Testis (tissue), 2 donors: ENCODE measurements at regions not wholly inside any gene's neighbourhood (a gene's known extent, or its start where the extent isn't known, plus 50 kb on each side); places are given as distances from the start of the nearest gene placed in this dataset.
A peak's percentile ranks its signal among the peaks of the same experiment; 100 is the strongest.

Experiments
- DNase-seq: peaks from one replicate; pipeline ENCODE4 v3.0.0-alpha.2; 2019
- H3K27ac ChIP-seq, 2 donors: fragments of 200-600 bp; sonication (generic); one replicate each; pipeline ENCODE4 v1.5.1; 2019
- H3K27me3 ChIP-seq: fragments of 200-600 bp; sonication (generic); one replicate; pipeline ENCODE4 v1.5.1; 2019
- H3K36me3 ChIP-seq: fragments of 200-600 bp; sonication (generic); one replicate; pipeline ENCODE4 v1.5.1; 2017; ENCODE audit warnings: low read depth; ENCODE audit errors: missing control alignments
- H3K4me1 ChIP-seq: fragments of 200-600 bp; sonication (generic); one replicate; pipeline ENCODE4 v1.5.1; 2019
- H3K4me3 ChIP-seq, 2 donors: fragments of 200-600 bp; sonication (generic); one replicate each; pipeline ENCODE4 v1.5.1; 2017 to 2019
- H3K9me3 ChIP-seq: fragments of 200-600 bp; sonication (generic); one replicate; pipeline ENCODE4 v1.5.1; 2017
- CTCF ChIP-seq, 3 experiments: fragments of 450-650 bp in 2 of 3; fragments of 200-600 bp in 1 of 3; sonication (generic) in 1 of 3; IDR thresholded peaks; one replicate each; pipeline ENCODE4 v1.5.1; 2016 to 2019; ENCODE audit warnings: antibody characterized with exemption in 3 of 3, mild to moderate bottlenecking in 2 of 3, moderate library complexity in 1 of 3
- POLR2A ChIP-seq: fragments of 450-650 bp; IDR thresholded peaks from one replicate; pipeline ENCODE4 v1.6.1; 2017; ENCODE audit warnings: antibody characterized with exemption, mild to moderate bottlenecking, moderate library complexity
- WGBS, 2 donors: methylation state at CpG; one replicate each; pipeline ENCODE4 v1.1.5; 2018; 5-methylcytosine and 5-hydroxymethylcytosine counted together
- intact Hi-C: fragments of 100-400 bp; cut with DNase I; formaldehyde crosslinking; loops from one replicate; pipeline ENCODE4 v1.15.1; 2023; ENCODE audit warnings: low total_unique reads

- H3K9me3 ChIP-seq: no peaks in the 10 kb centered on the region
- no peak overlapping the region for H3K4me3 ChIP-seq
- H3K27ac ChIP-seq: no peak overlapping the region
- 47 to 48% methylated on average over 7 of the region's 7 CpGs for WGBS, 2 donors
- no peaks in the 10 kb centered on the region for H3K27me3 ChIP-seq
- no peaks in the 10 kb centered on the region for H3K36me3 ChIP-seq
- no peaks in the 10 kb centered on the region for H3K4me1 ChIP-seq
- intact Hi-C loops: no loop called here
- DNase-seq: peak; percentile 67
- TF ChIP-seq POLR2A: no peak
- TF ChIP-seq CTCF (IDR thresholded peaks at IDR 0.05): peak in 1 of 3 experiments; percentile 26
These were observed 308.2 kb downstream of the EN1 start for GRCh38 chr2:118539290-118539689.

DNA sequence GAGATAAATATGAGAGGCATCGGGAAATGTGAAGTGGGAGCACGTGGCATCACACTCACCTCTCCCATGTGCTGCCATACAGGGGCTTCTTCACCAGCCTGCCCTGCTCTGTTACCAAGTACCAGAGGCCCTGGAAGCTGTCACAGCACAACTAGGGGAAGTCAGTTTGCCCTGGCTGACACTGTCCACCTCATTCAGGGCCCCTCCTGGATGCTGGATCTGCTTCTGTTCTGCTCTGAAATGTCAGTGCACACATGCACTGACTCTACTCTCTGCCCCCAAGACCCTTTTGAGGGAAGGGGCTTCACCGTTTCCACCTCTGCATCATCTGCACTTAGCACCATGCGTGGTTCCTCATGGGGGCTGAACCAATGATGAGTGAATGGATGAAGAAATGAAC lies 311.1 kb downstream of the EN1 start:
- Histone ChIP-seq H3K27me3 (no peaks in the 10 kb centered on the region), H3K4me3 (no peak overlapping the region), H3K9me3 (no peaks in the 10 kb centered on the region), H3K4me1 (no peaks in the 10 kb centered on the region), H3K27ac (no peak overlapping the region), H3K36me3 (no peaks in the 10 kb centered on the region)
- no peak for DNase-seq
- TF ChIP-seq POLR2A (no peak), CTCF (IDR thresholded peaks at IDR 0.05) (no peak)
- WGBS, 2 donors: 91 to 95% methylated on average over 4 of the region's 4 CpGs
- intact Hi-C loops: no loop called here

DNA sequence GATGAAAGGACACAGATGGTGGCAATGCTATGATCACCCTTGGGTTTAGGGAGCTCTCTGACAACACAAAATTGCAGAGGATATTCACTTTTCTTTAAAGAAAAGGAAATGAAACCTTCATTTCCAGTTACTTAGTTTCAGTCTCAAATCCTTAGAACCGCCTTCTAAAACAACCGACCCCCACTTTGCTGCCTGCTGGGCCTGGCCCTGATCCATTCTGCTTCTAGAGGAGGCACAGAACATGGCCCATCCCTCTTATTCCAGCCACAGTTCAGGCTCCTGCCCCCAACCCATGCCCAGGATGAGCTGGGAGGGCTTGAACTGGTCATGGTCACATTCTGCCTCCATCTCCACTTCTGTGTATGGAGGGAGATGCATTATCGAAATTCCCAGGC lies 311.6 kb downstream of the EN1 start:
- no peaks in the 10 kb centered on the region for H3K9me3 ChIP-seq
- no peak overlapping the region for H3K4me3 ChIP-seq
- TF ChIP-seq POLR2A (no peak), CTCF (IDR thresholded peaks at IDR 0.05) (no peak)
- 75 to 81% methylated on average over 3 of the region's 3 CpGs for WGBS, 2 donors
- H3K27ac ChIP-seq: no peak overlapping the region
- no peaks in the 10 kb centered on the region for H3K27me3 ChIP-seq
- intact Hi-C loops: no loop called here
- H3K36me3 ChIP-seq: no peaks in the 10 kb centered on the region
- DNase-seq: no peak
- H3K4me1 ChIP-seq: no peaks in the 10 kb centered on the region

DNA sequence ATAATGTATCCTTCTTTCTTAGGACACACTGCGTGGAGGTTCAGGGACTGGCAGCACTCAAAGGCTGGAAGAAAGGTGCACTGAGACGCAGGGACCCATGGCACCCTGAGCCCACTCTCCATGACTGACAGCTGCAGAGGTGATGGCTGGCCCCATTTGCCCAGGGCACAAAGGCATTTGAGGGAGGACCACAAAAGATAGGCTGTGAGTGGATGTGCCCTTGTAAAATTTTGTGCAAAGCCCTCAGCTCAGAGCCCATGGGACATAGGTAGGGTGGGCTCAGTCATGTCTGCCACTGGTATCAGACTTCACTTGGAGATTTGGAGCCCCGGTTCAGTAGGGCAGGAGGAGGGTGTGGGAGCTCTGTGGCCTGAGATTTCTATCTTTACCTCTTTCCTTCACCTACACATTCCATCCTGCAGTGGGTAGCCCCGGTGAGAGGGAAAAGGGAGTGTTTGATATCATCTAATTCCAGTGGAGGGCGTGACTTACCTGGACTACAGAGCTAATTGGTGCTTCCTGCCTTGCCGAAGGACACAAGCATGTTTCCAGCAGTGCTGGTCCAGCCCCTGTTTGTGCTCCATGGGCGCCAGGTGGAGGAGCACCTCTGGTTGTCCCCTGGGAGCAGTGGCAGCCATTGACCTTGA lies 312.2 kb downstream of the EN1 start:
- Histone ChIP-seq H3K27ac (no peak overlapping the region), H3K4me3 (no peak overlapping the region), H3K4me1 (no peaks in the 10 kb centered on the region), H3K9me3 (no peaks in the 10 kb centered on the region), H3K27me3 (no peaks in the 10 kb centered on the region), H3K36me3 (no peaks in the 10 kb centered on the region)
- TF ChIP-seq POLR2A (no peak), CTCF (IDR thresholded peaks at IDR 0.05) (no peak)
- intact Hi-C loops: no loop called here
- DNase-seq: no peak
- 76 to 80% methylated on average over 7 of the region's 7 CpGs for WGBS, 2 donors

- no peaks in the 10 kb centered on the region for H3K4me1 ChIP-seq
- no peaks in the 10 kb centered on the region for H3K36me3 ChIP-seq
- H3K4me3 ChIP-seq: no peak overlapping the region
- WGBS, 2 donors: 63 to 66% methylated on average over 6 of the region's 6 CpGs
- no peaks in the 10 kb centered on the region for H3K27me3 ChIP-seq
- no peaks in the 10 kb centered on the region for H3K9me3 ChIP-seq
- intact Hi-C loops: no loop called here
- no peak for DNase-seq
- H3K27ac ChIP-seq: no peak overlapping the region
- no peak for TF ChIP-seq POLR2A
- no peak for TF ChIP-seq CTCF (IDR thresholded peaks at IDR 0.05)
These were observed 316.5 kb downstream of the EN1 start for GRCh38 chr2:118530976-118531375.
